Vagina (tissue), 2 donors: ENCODE measurements at regions not wholly inside any gene's neighbourhood (a gene's known extent, or its start where the extent isn't known, plus 50 kb on each side); places are given as distances from the start of the nearest gene placed in this dataset.

Source experiments
- DNase-seq, 2 donors: peaks; one replicate each; pipeline ENCODE4 v3.0.0-alpha.2; 2017; ENCODE audit errors: extremely low spot score in 2 of 2
- H3K27ac ChIP-seq: fragments of 200-600 bp; sonication (generic); one replicate; pipeline ENCODE4 v1.5.1; 2019
- H3K27me3 ChIP-seq: fragments of 200-600 bp; sonication (generic); one replicate; pipeline ENCODE4 v1.5.1; 2019
- H3K36me3 ChIP-seq, 2 donors: fragments of 200-600 bp; sonication (generic); one replicate each; pipeline ENCODE4 v1.5.1; 2017 to 2019
- H3K4me1 ChIP-seq: fragments of 200-600 bp; sonication (generic); one replicate; pipeline ENCODE4 v1.5.1; 2019
- H3K4me3 ChIP-seq, 2 donors: fragments of 200-600 bp; sonication (generic); 1 replicate in 1 of 2; 2 replicates in 1 of 2; pipeline ENCODE4 v1.5.1; 2016 to 2019
- H3K9me3 ChIP-seq: fragments of 200-600 bp; sonication (generic); one replicate; pipeline ENCODE4 v1.5.1; 2019
- POLR2A ChIP-seq, 2 donors: fragments of 450-650 bp; IDR thresholded peaks; one replicate each; pipeline ENCODE4 v1.6.1; 2017; ENCODE audit warnings: antibody characterized with exemption in 2 of 2, mild to moderate bottlenecking in 2 of 2, moderate library complexity in 2 of 2
- POLR2AphosphoS5 ChIP-seq, 2 donors: sonication (generic); formaldehyde crosslinking; IDR thresholded peaks; one replicate each; pipeline ENCODE4 v1.9.0; 2017; ENCODE audit warnings: antibody characterized with exemption in 2 of 2, mild to moderate bottlenecking in 2 of 2, low read depth in 1 of 2; ENCODE audit not compliant: insufficient read depth in 1 of 2
- intact Hi-C: fragments of 100-400 bp; cut with DNase I; formaldehyde crosslinking; loops from one replicate; pipeline ENCODE4 v1.15.1; 2023
- TF ChIP-seq, protein P1 (sequence below), 3 experiments: fragments of 450-650 bp in 2 of 3; fragments of 200-600 bp in 1 of 3; sonication (generic) in 1 of 3; IDR thresholded peaks; one replicate each; pipeline ENCODE4 v1.5.1; 2017 to 2019; ENCODE audit warnings: antibody characterized with exemption in 3 of 3, mild to moderate bottlenecking in 2 of 3, moderate library complexity in 2 of 3

DNA sequence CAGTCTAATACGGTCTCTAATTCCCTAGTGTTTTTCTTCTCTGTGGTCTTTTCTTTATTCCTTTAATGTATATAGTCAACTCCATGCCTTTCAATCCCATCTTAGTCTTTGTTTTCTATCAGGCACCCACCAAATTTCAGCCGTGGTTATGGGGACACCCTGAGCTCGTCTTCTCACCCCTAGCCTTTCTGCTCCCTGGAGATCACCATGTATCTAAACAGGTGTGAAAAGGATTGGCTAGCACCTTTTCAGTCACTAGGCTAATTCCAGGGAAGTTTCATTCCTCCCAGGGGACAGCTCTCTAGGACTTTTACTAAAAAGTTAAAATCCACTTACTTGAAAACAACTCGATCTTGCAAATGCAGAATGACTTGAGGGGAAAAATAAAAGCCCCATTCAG lies 291.3 kb downstream of the ETNK1 start:
- no peaks in the 10 kb centered on the region for H3K36me3 ChIP-seq
- DNase-seq = no peak
- H3K9me3 ChIP-seq = no peaks in the 10 kb centered on the region
- H3K27me3 ChIP-seq = no peaks in the 10 kb centered on the region
- no peak overlapping the region for H3K4me3 ChIP-seq
- H3K4me1 ChIP-seq = no peaks in the 10 kb centered on the region
- no peak overlapping the region for H3K27ac ChIP-seq
- TF ChIP-seq, protein P1, sequence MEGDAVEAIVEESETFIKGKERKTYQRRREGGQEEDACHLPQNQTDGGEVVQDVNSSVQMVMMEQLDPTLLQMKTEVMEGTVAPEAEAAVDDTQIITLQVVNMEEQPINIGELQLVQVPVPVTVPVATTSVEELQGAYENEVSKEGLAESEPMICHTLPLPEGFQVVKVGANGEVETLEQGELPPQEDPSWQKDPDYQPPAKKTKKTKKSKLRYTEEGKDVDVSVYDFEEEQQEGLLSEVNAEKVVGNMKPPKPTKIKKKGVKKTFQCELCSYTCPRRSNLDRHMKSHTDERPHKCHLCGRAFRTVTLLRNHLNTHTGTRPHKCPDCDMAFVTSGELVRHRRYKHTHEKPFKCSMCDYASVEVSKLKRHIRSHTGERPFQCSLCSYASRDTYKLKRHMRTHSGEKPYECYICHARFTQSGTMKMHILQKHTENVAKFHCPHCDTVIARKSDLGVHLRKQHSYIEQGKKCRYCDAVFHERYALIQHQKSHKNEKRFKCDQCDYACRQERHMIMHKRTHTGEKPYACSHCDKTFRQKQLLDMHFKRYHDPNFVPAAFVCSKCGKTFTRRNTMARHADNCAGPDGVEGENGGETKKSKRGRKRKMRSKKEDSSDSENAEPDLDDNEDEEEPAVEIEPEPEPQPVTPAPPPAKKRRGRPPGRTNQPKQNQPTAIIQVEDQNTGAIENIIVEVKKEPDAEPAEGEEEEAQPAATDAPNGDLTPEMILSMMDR (IDR thresholded peaks at IDR 0.05) = no peak
- TF ChIP-seq POLR2A (IDR thresholded peaks at IDR 0.05) = no peak
- TF ChIP-seq POLR2AphosphoS5 (IDR thresholded peaks at IDR 0.05; ENCODE audit: insufficient read depth in 1 of 2, low read depth in 1 of 2) = no peak
- intact Hi-C loops = no loop called here

DNA sequence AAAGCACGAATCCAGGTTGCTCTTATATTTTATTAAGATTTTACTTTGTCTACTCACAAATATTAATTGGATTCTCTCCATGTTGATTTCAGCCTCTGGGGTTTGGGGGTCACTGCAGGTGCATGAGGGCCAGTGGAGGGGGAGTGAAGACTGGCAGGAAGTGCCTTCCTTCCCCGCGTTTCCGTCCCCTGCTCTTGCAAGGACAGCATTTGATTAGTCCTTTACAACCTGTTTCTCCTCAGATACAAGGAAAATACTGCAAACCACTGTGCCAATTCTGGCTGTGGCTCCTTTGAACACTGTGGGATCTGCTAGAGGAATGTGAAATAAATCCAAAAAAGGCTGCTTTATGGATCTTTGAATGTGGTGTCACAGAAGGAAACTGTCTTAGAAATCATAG lies 291.8 kb downstream of the ETNK1 start:
- Histone ChIP-seq H3K27ac (no peak overlapping the region), H3K27me3 (no peaks in the 10 kb centered on the region), H3K4me1 (no peaks in the 10 kb centered on the region), H3K4me3 (no peak overlapping the region), H3K9me3 (no peaks in the 10 kb centered on the region), H3K36me3 (no peaks in the 10 kb centered on the region)
- TF ChIP-seq POLR2A (IDR thresholded peaks at IDR 0.05) (no peak), POLR2AphosphoS5 (IDR thresholded peaks at IDR 0.05; ENCODE audit: insufficient read depth in 1 of 2, low read depth in 1 of 2) (no peak)
- TF ChIP-seq, protein P1 (IDR thresholded peaks at IDR 0.05) = no peak
- intact Hi-C loops = no loop called here
- no peak for DNase-seq

DNA sequence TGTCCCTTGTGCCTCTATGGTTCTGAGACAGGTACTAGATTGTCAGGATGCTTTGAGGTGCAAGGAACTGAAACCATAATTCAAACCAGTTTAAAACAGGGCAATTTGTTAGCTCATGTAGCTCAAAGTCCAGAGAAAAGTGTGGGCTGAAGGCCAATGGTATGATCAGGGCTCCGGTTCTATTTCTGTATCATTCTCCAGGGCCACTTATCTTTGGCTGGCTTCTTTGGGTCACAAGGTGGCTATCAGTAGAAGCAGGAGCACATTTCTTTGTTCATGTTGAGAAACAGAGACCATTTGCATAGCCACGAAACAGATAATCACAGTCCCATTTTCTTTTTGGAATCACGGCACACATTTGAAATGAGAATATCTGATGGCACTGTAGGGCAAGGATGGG lies 294.9 kb downstream of the ETNK1 start:
- H3K4me3 ChIP-seq = no peak overlapping the region
- intact Hi-C loops = no loop called here
- no peaks in the 10 kb centered on the region for H3K27me3 ChIP-seq
- no peaks in the 10 kb centered on the region for H3K36me3 ChIP-seq
- H3K9me3 ChIP-seq = no peaks in the 10 kb centered on the region
- H3K27ac ChIP-seq = no peak overlapping the region
- H3K4me1 ChIP-seq = no peaks in the 10 kb centered on the region
- no peak for TF ChIP-seq POLR2AphosphoS5 (IDR thresholded peaks at IDR 0.05; ENCODE audit: insufficient read depth in 1 of 2, low read depth in 1 of 2)
- TF ChIP-seq, protein P1 (IDR thresholded peaks at IDR 0.05) = no peak
- DNase-seq = no peak

DNA sequence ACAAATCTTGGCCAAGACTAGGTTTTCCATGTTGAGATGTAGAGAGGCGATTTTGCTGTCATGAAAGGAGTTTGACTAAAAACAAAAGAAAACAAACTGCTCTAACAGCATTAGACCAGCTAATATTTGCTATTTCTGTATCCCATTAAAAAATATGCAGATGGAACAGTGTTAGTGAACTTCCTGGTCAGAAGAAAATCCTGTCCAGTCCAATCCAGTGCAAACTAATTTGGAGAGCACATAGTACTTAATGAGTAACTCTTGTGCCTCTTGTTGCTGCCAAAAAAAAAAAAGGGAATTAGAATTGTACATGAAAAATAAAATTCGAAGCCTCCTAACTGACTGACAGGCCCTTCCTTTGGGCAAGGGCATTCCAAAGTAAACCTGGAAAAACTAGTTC lies 298.8 kb downstream of the ETNK1 start:
- Histone ChIP-seq H3K4me1 (no peaks in the 10 kb centered on the region), H3K4me3 (no peak overlapping the region), H3K27me3 (no peaks in the 10 kb centered on the region), H3K27ac (no peak overlapping the region), H3K9me3 (no peaks in the 10 kb centered on the region), H3K36me3 (no peaks in the 10 kb centered on the region)
- TF ChIP-seq POLR2A (IDR thresholded peaks at IDR 0.05) (no peak), POLR2AphosphoS5 (IDR thresholded peaks at IDR 0.05; ENCODE audit: insufficient read depth in 1 of 2, low read depth in 1 of 2) (no peak)
- TF ChIP-seq, protein P1 (IDR thresholded peaks at IDR 0.05) = no peak
- intact Hi-C loops = no loop called here
- no peak for DNase-seq

DNA sequence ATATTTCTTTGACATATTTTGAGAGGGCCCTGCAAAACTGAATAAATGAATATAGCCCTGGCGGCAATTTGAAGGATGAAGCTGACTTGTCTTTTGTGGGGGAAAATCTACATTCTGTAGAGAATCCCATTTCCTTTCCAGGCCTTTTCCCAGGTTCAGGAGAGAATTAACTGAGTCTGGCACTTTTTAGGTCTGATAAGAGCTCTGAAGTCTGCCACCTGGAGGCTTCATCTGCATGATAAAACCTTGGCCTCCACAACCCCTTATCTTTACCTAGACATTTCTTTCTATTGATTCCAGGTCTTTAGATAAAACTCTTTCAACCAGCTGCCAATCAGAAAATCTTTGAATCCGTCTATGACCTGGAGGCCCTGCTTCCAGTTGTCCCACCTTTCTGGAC lies 299.4 kb downstream of the ETNK1 start:
- intact Hi-C loops = no loop called here
- DNase-seq = no peak

More for the DNA sequence above, 299.4 kb downstream of the ETNK1 start:
- Histone ChIP-seq H3K9me3 (no peaks in the 10 kb centered on the region), H3K4me3 (no peak overlapping the region), H3K27me3 (no peaks in the 10 kb centered on the region), H3K36me3 (no peaks in the 10 kb centered on the region), H3K4me1 (no peaks in the 10 kb centered on the region), H3K27ac (no peak overlapping the region)
- no peak for TF ChIP-seq POLR2A (IDR thresholded peaks at IDR 0.05)
- no peak for TF ChIP-seq POLR2AphosphoS5 (IDR thresholded peaks at IDR 0.05; ENCODE audit: insufficient read depth in 1 of 2, low read depth in 1 of 2)
- TF ChIP-seq, protein P1 (IDR thresholded peaks at IDR 0.05) = no peak
